ENCODE measurements at regions not wholly inside any gene's neighbourhood (a gene's known extent, or its start where the extent isn't known, plus 50 kb on each side); places are given as distances from the start of the nearest gene placed in this dataset.
A peak's percentile ranks its signal among the peaks of the same experiment; 100 is the strongest.
"Not testable (repeated sequence)": the region's sequence is repeated elsewhere in the genome, so short reads cannot be mapped to it uniquely, and the experiment has no call there.

DNA sequence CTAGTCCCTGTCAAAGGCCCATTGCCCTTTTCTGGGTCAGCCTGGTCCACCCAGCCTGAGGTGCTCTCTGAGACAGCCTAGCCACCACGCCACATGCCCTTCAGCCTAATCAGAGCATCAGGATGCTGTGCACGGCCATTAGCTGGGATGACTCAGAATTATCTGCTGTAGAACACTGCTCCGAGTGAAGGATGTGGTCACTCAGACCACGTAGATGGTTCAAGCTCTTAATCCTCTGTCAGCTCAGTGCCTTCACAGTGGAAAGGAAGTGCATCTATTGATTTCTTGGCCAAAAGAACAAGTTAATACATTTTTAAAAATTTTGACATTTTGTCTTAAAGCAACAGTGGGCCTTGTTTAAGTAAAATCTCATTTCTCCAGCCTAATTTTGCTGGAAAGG lies 557.6 kb downstream of the TUBA3C start:
- not testable (repeated sequence) for DNase-seq

- not testable (repeated sequence) for DNase-seq
These were observed 563.2 kb downstream of the TUBA3C start for GRCh38 chr13:18618442-18618841.

- not testable (repeated sequence) for DNase-seq
These were observed 571.1 kb downstream of the TUBA3C start for GRCh38 chr13:18610476-18610875.

- not testable (repeated sequence) for DNase-seq
These were observed 572.3 kb downstream of the TUBA3C start for GRCh38 chr13:18609371-18609770.

GRCh38 chr13:18608851-18609250 lies 572.8 kb downstream of the TUBA3C start:
- DNase-seq, result not testable (repeated sequence)

DNA sequence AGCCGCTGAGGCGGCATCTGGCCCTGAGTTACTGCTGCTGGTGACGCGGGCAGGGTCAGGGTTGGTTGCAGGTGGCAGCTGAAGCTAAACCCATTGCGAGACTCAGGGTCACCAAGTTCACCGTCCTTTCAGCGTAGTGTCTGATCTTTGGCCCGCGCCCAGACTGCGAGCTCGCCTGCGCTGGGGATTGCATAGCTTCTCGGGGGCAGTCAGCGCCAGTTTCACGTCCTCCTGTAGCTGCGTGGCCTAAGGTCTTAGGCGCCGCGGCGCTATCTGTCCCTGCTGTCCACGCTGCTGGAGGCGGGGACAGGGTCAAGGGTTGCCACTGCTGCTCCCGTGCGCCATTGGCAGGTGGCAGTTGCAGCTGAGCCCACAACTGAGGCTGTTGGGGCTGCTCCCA lies 581.3 kb downstream of the TUBA3C start:
- DNase-seq, result not testable (repeated sequence)

- peak; percentile 11 for DNase-seq
These were observed 581.8 kb downstream of the TUBA3C start for GRCh38 chr13:18599791-18600211.

- DNase-seq, result not testable (repeated sequence)
These were observed 583.1 kb downstream of the TUBA3C start for GRCh38 chr13:18598543-18598942.

DNA sequence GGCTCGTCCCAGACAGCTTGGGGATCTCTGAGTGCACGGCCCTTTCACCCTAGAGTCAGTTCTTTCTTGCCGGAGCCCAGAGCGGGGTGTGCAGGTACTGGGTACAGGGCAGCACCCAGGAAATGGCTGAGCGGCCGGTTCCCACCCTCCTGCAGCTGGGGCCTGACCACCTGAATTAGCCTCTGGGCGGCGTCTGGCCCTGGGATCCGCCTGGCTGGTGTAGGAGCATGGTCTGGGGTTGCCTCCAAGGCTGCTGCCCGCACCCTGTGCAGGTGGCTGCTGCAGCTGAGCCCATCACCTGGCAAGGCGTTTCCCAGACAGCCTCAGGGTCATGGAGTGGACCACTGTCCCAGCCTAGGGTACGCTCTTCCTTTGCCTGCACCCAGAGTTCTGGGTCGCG lies 583.7 kb downstream of the TUBA3C start:
- not testable (repeated sequence) for DNase-seq

DNA sequence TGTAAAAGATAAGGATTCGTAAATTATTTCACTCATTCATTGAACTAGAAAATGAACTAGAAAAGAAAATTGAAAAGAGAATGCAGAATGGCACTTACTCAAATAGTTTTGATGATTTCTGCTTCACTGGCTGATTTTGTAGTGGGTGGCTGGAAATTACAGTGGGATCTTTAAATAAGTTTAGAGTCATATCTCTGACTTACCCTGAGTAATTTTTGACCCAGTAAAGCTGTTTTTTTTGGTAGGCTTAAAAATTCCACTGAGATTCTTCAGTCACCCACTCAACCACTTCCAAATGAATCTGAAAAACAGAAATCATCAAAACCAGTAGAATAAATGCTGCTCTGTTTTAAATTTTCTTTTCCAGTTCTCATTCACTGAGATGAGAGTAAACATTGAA lies 604.5 kb downstream of the TUBA3C start:
- not testable (repeated sequence) for DNase-seq

DNA sequence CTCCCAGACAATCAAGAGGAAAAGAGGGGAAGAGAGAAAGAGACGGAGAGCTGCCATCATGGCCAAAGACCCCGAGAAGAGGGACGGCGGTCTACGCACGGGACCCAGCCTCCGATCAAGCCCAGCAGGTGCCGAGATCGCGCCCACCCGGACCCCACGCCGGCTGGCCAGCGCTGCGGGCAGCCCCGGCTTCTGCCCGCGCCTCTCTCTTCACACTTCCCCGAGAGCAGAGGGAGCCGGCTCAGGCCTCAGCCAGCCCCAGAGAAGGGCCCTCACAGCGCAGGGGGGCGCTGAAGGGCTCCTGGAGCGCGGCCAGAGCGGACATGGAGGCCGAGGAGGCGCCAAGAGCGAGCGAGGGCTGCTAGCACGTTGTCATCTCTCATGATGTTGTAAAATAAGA lies 613.7 kb downstream of the TUBA3C start:
- DNase-seq, result not testable (repeated sequence)

Measured in NCI-H146 (cell line).